ENCODE measurements at regions not wholly inside any gene's neighbourhood (a gene's known extent, or its start where the extent isn't known, plus 50 kb on each side); places are given as distances from the start of the nearest gene placed in this dataset.

DNA sequence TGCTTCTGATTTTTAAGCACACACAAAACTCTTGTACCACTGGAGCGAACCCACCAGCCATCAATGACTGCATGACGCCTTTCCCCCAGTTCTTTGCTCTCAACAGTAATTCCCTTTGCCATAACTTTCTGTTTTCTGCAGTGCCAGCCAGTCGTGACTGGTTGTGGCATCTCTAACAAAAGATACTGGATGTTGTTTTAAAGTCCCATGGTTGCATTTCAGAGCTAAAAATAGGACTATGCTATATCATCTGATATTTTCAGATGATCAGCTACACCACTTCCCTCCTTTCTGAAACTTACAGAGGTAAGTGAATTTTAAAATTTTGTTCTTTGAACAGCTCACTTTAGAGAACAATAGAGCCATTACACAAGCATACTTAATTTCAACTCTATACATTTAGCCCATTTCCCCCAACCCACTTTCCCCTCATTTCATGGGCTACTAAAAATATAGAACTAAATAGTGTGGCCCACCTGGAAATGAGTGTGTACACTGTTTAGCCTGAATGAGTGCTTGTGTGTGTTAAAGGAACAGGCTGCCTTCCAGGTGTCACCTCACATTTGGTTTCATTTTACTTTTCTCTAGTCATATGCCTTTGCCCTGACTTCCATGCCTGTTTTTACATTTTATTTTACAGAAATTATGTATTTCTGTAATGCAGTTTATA, 136.9 kb upstream of the ZC3H12C start:
- POLR2A ChIA-PET = no interaction called here
- CTCF ChIA-PET = no interaction called here
- H3K36me3 ChIP-seq (replicated peaks in 1 of 2; ENCODE audit: control insufficient read depth in 1 of 2, insufficient read depth in 2 of 2, low read length in 1 of 2) = no peaks in the 10 kb centered on the region
- peaks cover 0 to 25% of the 10 kb centered on the region in 2 experiments; a peak in 1 of 4 replicates for H3K4me1 ChIP-seq (ENCODE audit: control insufficient read depth in 1 of 2, insufficient read depth in 2 of 2, low read depth in 1 of 2, low read length in 1 of 2)
- no peaks in the 10 kb centered on the region for H3F3A ChIP-seq (replicated peaks; ENCODE audit: insufficient read depth)
- no peaks in the 10 kb centered on the region for H4K20me1 ChIP-seq (ENCODE audit: insufficient read depth)
- H3K27me3 ChIP-seq (ENCODE audit: insufficient read depth) = no peaks in the 10 kb centered on the region
- no peak overlapping the region for H3K4me2 ChIP-seq
- TF ChIP-seq GABPA (IDR thresholded peaks at IDR 0.05; ENCODE audit: low read depth) = no peak
- no peak for TF ChIP-seq NFIC (IDR thresholded peaks at IDR 0.05; ENCODE audit: borderline replicate concordance)
- no peak for TF ChIP-seq MXI1 (IDR thresholded peaks at IDR 0.05; ENCODE audit: low read depth, low read length)
- TF ChIP-seq POLR2AphosphoS5 (IDR thresholded peaks at IDR 0.05; ENCODE audit: low read depth, low read length) = no peak
- no peak for TF ChIP-seq ZBTB33 (IDR thresholded peaks at IDR 0.05; ENCODE audit: borderline replicate concordance, low read depth)
- no peak for TF ChIP-seq RAD21 (IDR thresholded peaks at IDR 0.05; ENCODE audit: low read length)
- no peak for TF ChIP-seq GATA2 (CRISPR knock-in tag; IDR thresholded peaks at IDR 0.05)
- TF ChIP-seq, protein P1, sequence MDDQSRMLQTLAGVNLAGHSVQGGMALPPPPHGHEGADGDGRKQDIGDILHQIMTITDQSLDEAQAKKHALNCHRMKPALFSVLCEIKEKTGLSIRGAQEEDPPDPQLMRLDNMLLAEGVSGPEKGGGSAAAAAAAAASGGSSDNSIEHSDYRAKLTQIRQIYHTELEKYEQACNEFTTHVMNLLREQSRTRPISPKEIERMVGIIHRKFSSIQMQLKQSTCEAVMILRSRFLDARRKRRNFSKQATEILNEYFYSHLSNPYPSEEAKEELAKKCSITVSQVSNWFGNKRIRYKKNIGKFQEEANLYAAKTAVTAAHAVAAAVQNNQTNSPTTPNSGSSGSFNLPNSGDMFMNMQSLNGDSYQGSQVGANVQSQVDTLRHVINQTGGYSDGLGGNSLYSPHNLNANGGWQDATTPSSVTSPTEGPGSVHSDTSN (IDR thresholded peaks at IDR 0.05) = no peak
- TF ChIP-seq RXRA (IDR thresholded peaks at IDR 0.05; ENCODE audit: borderline replicate concordance, low read depth) = no peak
- TF ChIP-seq, protein P2, sequence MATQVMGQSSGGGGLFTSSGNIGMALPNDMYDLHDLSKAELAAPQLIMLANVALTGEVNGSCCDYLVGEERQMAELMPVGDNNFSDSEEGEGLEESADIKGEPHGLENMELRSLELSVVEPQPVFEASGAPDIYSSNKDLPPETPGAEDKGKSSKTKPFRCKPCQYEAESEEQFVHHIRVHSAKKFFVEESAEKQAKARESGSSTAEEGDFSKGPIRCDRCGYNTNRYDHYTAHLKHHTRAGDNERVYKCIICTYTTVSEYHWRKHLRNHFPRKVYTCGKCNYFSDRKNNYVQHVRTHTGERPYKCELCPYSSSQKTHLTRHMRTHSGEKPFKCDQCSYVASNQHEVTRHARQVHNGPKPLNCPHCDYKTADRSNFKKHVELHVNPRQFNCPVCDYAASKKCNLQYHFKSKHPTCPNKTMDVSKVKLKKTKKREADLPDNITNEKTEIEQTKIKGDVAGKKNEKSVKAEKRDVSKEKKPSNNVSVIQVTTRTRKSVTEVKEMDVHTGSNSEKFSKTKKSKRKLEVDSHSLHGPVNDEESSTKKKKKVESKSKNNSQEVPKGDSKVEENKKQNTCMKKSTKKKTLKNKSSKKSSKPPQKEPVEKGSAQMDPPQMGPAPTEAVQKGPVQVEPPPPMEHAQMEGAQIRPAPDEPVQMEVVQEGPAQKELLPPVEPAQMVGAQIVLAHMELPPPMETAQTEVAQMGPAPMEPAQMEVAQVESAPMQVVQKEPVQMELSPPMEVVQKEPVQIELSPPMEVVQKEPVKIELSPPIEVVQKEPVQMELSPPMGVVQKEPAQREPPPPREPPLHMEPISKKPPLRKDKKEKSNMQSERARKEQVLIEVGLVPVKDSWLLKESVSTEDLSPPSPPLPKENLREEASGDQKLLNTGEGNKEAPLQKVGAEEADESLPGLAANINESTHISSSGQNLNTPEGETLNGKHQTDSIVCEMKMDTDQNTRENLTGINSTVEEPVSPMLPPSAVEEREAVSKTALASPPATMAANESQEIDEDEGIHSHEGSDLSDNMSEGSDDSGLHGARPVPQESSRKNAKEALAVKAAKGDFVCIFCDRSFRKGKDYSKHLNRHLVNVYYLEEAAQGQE (IDR thresholded peaks at IDR 0.05; ENCODE audit: low read depth, low read length) = no peak
- no peak for TF ChIP-seq RCOR1 (IDR thresholded peaks at IDR 0.05; ENCODE audit: low read length)
- TF ChIP-seq CTCF (IDR thresholded peaks at IDR 0.05) = no peak
- no peak for TF ChIP-seq TEAD4 (IDR thresholded peaks at IDR 0.05; ENCODE audit: borderline replicate concordance, insufficient read depth)
- TF ChIP-seq RFX5 (IDR thresholded peaks at IDR 0.05; ENCODE audit: low read length) = no peak
- TF ChIP-seq JUND (IDR thresholded peaks at IDR 0.05) = no peak
- TF ChIP-seq FOSL2 (IDR thresholded peaks at IDR 0.05; ENCODE audit: borderline replicate concordance, low read depth) = no peak
- no peak for TF ChIP-seq EP300 (IDR thresholded peaks at IDR 0.05; ENCODE audit: borderline replicate concordance in 1 of 2, low read depth in 1 of 2, low read length in 1 of 2)
- H3K9ac ChIP-seq = no peak overlapping the region
- H3K27ac ChIP-seq (ENCODE audit: low read depth in 2 of 2, low read length in 1 of 2) = no peak overlapping the region
- H3K79me2 ChIP-seq (ENCODE audit: insufficient read depth) = no peaks in the 10 kb centered on the region
- DNase-seq = no peak
- no peak overlapping the region for H3K4me3 ChIP-seq (ENCODE audit: low read depth in 2 of 2, low read length in 1 of 2)
- H3K9me3 ChIP-seq = no peaks in the 10 kb centered on the region
- H2AFZ ChIP-seq (ENCODE audit: low read depth) = no peak overlapping the region
- 32% methylated on average over 3 of the region's 3 CpGs for WGBS (ENCODE audit: low lambda C conversion rate)
- H3K9me2 ChIP-seq = no peaks in the 10 kb centered on the region

Data from SK-N-SH (cell line).